ENCODE measurements at regions not wholly inside any gene's neighbourhood (a gene's known extent, or its start where the extent isn't known, plus 50 kb on each side); places are given as distances from the start of the nearest gene placed in this dataset.

DNA sequence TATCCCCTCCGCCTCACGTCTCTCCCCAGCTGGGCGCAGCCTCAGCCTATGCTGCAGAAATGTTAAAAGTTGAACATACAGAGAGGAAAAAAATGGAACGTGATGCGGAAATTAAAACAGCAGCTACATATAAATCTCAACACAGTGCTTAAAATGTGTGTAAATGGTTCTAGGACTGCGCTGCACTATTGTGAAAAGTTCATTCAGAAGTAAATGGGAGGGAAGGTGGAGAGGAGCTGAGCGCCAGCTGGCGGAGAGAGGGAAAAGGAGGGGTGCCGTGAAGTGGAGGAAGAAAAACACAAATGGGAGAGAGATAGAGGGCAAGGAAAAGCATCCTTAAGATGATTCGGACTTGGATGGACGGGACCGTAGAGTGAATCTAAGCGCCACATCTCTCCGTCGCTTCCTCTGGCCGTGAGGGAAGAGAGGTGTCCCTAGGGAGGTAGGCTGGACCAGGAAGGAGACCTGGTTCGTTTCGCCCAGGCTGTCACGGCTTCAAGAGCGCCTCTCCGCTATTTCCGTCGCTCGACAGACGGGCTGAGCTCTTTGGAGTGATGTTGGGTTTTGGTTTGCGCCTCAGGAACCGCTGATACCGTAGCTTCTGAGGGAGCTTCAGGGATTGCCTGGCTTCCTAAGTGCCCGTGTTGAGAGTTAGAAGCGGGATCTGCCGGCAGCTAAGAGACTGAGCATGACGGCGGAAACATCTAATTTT lies 113.7 kb downstream of the TRIM27 start:
- peaks cover 21 to 100% (median 83%) of the 10 kb centered on the region in 3 donors for H3K27me3 ChIP-seq

DNA sequence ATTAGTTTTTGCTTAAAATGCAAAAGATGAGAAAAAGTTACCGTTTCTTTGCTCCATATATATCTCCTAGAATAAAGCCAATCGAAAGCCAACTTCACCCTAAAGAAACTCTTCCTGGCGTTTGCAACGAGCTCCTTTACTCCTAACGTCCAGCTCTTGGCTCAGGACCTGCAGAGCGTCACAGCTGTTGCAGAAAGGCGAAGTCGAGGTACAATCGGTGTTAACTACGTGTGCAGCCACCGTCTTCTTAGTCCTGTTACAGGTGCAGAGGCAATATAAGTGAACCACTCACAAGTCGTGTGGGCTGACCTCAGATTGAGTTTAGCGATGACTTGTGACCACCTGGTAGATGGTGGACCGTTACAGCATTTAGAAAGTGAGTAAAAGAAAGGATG lies 113.1 kb downstream of the TRIM27 start:
- WGBS, 5 donors: 5 to 8% (median 6%) methylated on average over 14 of the region's 14 CpGs

More for the DNA sequence above, 113.7 kb downstream of the TRIM27 start:
- intact Hi-C loops (cut with DNase I; ENCODE audit: low total_unique reads): no loop called here
- H3K9me3 ChIP-seq: peaks cover 0 to 33% (median 19%) of the 10 kb centered on the region in 4 donors
- no peak overlapping the region for H3K27ac ChIP-seq
- TF ChIP-seq POLR2A (IDR thresholded peaks at IDR 0.05) (no peak), POLR2AphosphoS5 (IDR thresholded peaks at IDR 0.05) (no peak), EP300 (IDR thresholded peaks at IDR 0.05) (no peak)
- TF ChIP-seq, protein P1, sequence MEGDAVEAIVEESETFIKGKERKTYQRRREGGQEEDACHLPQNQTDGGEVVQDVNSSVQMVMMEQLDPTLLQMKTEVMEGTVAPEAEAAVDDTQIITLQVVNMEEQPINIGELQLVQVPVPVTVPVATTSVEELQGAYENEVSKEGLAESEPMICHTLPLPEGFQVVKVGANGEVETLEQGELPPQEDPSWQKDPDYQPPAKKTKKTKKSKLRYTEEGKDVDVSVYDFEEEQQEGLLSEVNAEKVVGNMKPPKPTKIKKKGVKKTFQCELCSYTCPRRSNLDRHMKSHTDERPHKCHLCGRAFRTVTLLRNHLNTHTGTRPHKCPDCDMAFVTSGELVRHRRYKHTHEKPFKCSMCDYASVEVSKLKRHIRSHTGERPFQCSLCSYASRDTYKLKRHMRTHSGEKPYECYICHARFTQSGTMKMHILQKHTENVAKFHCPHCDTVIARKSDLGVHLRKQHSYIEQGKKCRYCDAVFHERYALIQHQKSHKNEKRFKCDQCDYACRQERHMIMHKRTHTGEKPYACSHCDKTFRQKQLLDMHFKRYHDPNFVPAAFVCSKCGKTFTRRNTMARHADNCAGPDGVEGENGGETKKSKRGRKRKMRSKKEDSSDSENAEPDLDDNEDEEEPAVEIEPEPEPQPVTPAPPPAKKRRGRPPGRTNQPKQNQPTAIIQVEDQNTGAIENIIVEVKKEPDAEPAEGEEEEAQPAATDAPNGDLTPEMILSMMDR (IDR thresholded peaks at IDR 0.05): no peak
- H3K36me3 ChIP-seq: no peaks in the 10 kb centered on the region
- H3K4me1 ChIP-seq: peaks cover 0 to 17% (median 2%) of the 10 kb centered on the region in 4 donors
- no peak for DNase-seq
- WGBS, 5 donors: 5 to 8% (median 6%) methylated on average over 33 of the region's 33 CpGs
- H3K4me3 ChIP-seq: no peak overlapping the region

DNA sequence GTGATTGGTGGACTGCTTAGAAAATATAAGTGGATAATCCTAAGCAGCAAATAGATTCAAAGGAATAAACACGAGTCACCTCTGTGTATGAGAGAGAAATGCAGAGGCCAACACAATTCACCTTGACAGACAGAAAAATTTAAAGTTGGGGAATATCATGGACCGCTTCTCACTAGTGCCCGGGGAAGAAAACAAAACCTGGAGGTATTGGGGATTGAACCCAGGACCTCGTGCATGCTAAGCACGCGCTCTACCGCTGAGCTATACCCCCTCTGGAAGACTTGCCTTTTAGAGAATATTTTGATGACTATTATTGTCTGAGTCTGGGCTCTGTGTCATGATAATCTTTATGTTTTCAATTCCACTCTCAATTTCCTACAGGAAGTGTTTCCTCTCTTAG lies 111.9 kb downstream of the TRIM27 start:
- no peak for DNase-seq
- Histone ChIP-seq H3K36me3 (no peaks in the 10 kb centered on the region), H3K27ac (no peak overlapping the region), H3K9me3 (peaks cover 0 to 29% (median 14%) of the 10 kb centered on the region in 4 donors), H3K27me3 (peaks cover 28 to 100% (median 92%) of the 10 kb centered on the region in 3 donors), H3K4me3 (no peak overlapping the region), H3K4me1 (peaks cover 0 to 17% (median 2%) of the 10 kb centered on the region in 4 donors)
- 2 to 5% (median 4%) methylated on average over 7 of the region's 7 CpGs for WGBS, 5 donors
- intact Hi-C loops (cut with DNase I; ENCODE audit: low total_unique reads): no loop called here
- TF ChIP-seq, protein P1 (IDR thresholded peaks at IDR 0.05): no peak
- TF ChIP-seq POLR2AphosphoS5 (IDR thresholded peaks at IDR 0.05) (no peak), POLR2A (IDR thresholded peaks at IDR 0.05) (no peak), EP300 (IDR thresholded peaks at IDR 0.05) (no peak)

More for the DNA sequence above, 113.1 kb downstream of the TRIM27 start:
- H3K4me1 ChIP-seq: peaks cover 0 to 17% (median 2%) of the 10 kb centered on the region in 4 donors
- no peak for TF ChIP-seq EP300 (IDR thresholded peaks at IDR 0.05)
- TF ChIP-seq, protein P1 (IDR thresholded peaks at IDR 0.05): no peak
- TF ChIP-seq POLR2AphosphoS5 (IDR thresholded peaks at IDR 0.05): no peak
- no peak for TF ChIP-seq POLR2A (IDR thresholded peaks at IDR 0.05)
- DNase-seq: no peak
- intact Hi-C loops (cut with DNase I; ENCODE audit: low total_unique reads): no loop called here
- H3K9me3 ChIP-seq: peaks cover 0 to 29% (median 16%) of the 10 kb centered on the region in 4 donors
- H3K27me3 ChIP-seq: peaks cover 21 to 100% (median 84%) of the 10 kb centered on the region in 3 donors
- no peak overlapping the region for H3K4me3 ChIP-seq
- no peaks in the 10 kb centered on the region for H3K36me3 ChIP-seq
- H3K27ac ChIP-seq: no peak overlapping the region

DNA sequence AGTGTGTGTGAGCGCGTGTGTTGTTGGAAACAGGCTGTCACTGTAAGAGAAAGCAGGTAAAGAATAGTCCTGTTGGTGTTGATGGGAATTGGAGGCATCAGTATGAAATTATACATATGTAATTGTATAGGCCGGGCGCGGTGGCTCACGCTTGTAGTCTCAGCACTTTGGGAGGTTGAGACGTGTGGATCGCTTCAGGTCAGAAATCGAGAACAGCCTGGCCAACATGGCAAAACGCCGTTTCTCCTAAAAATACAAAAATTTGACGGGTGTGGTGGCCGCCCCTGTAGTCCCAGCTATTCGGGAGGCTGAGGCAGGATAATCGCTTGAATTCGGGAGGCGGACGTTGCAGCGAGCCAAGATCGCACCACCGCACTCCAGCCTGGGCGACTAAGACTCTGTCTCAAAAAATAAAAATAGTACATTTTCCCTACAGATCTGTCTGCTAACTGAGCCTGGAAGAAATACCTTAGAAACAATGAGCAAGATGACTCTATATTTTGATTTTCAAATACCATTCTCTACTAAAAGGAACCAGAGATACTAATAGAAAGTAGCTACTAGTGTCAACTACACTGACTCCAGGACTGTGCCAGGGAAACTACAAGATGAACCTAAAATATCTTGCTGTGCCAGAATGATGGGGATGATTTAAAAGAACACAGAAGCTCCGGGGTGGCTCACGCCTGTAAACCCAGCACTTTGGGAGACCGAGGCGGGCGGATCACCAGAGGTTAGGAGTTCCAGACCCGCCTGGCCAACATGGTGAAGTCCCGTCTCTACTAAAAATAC lies 110.8 kb downstream of the TRIM27 start:
- 10 to 16% (median 12%) methylated on average over 28 to 29 of the region's 29 CpGs for WGBS, 5 donors
- H3K27me3 ChIP-seq: peaks cover 35 to 100% (median 100%) of the 10 kb centered on the region in 3 donors

More for the DNA sequence above, 110.8 kb downstream of the TRIM27 start:
- Histone ChIP-seq H3K4me1 (peaks cover 0 to 17% (median 2%) of the 10 kb centered on the region in 4 donors), H3K4me3 (no peak overlapping the region), H3K27ac (no peak overlapping the region), H3K36me3 (no peaks in the 10 kb centered on the region), H3K9me3 (peaks cover 0 to 29% (median 14%) of the 10 kb centered on the region in 4 donors)
- no peak for DNase-seq
- TF ChIP-seq POLR2A (IDR thresholded peaks at IDR 0.05): no peak
- TF ChIP-seq, protein P1 (IDR thresholded peaks at IDR 0.05): no peak
- no peak for TF ChIP-seq EP300 (IDR thresholded peaks at IDR 0.05)
- TF ChIP-seq POLR2AphosphoS5 (IDR thresholded peaks at IDR 0.05): no peak
- intact Hi-C loops (cut with DNase I; ENCODE audit: low total_unique reads): no loop called here

Data from stomach (tissue), 8 donors.